ENCODE measurements at regions not wholly inside any gene's neighbourhood (a gene's known extent, or its start where the extent isn't known, plus 50 kb on each side); places are given as distances from the start of the nearest gene placed in this dataset.
"Not testable (repeated sequence)": the region's sequence is repeated elsewhere in the genome, so short reads cannot be mapped to it uniquely, and the experiment has no call there.

- BruUV-seq (replicated peaks); CTCF ChIA-PET; H3K9me3 ChIP-seq (ENCODE audit: low read depth, low read length, poor library complexity, severe bottlenecking); POLR2A ChIA-PET (ENCODE audit: low non-redundant PET); H3K4me3 ChIP-seq (ENCODE audit: low read depth, low read length, poor library complexity, severe bottlenecking); H3K27ac ChIP-seq (ENCODE audit: low read depth, low read length, poor library complexity, severe bottlenecking); H3K36me3 ChIP-seq (ENCODE audit: insufficient read depth, low read length, poor library complexity, severe bottlenecking); DNase-seq (ENCODE audit: low spot score); H3K27me3 ChIP-seq (replicated peaks; ENCODE audit: insufficient read depth, low read depth, low read length, poor library complexity); H3K4me1 ChIP-seq (ENCODE audit: insufficient read depth, low read length, poor library complexity, severe bottlenecking); intact Hi-C loops (cut with micrococcal nuclease; ENCODE audit: unreplicated experiment): not testable (repeated sequence)
Observed at GRCh38 chr2:95654897-95655296, 63.1 kb downstream of the TRIM43 start.

- not testable (repeated sequence) for BruUV-seq (replicated peaks)
Observed at GRCh38 chr2:95656553-95656952, 64.8 kb downstream of the TRIM43 start.

DNA sequence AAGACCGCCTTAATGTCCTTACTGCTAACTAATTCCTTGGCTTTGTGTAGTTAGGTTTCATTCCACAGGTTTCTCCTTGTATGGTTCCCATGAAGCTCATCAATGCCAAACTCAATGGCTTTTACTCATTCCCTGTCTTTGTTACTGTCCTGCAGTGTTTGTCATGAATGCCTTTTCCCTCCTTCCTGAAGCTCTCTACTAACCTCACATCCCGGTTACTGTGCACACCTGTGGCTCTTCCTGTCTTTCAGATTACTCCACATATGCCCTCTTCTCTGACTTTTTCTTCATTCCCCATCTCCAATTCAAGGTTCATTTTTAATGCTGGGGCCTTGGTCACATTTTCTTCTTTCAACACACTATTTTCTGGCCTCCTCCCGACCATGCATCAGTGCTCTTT lies 66.1 kb downstream of the TRIM43 start:
- H3K27ac ChIP-seq (ENCODE audit: low read depth, low read length, poor library complexity, severe bottlenecking); H3K4me1 ChIP-seq (ENCODE audit: insufficient read depth, low read length, poor library complexity, severe bottlenecking); POLR2A ChIA-PET (ENCODE audit: low non-redundant PET); intact Hi-C loops (cut with micrococcal nuclease; ENCODE audit: unreplicated experiment); H3K4me3 ChIP-seq (ENCODE audit: low read depth, low read length, poor library complexity, severe bottlenecking); CTCF ChIA-PET; H3K27me3 ChIP-seq (replicated peaks; ENCODE audit: insufficient read depth, low read depth, low read length, poor library complexity); H3K36me3 ChIP-seq (ENCODE audit: insufficient read depth, low read length, poor library complexity, severe bottlenecking); BruUV-seq (replicated peaks); DNase-seq (ENCODE audit: low spot score); H3K9me3 ChIP-seq (ENCODE audit: low read depth, low read length, poor library complexity, severe bottlenecking): not testable (repeated sequence)

More at GRCh38 chr2:95656553-95656952, 64.8 kb downstream of the TRIM43 start:
- H3K4me3 ChIP-seq (ENCODE audit: low read depth, low read length, poor library complexity, severe bottlenecking); POLR2A ChIA-PET (ENCODE audit: low non-redundant PET); H3K4me1 ChIP-seq (ENCODE audit: insufficient read depth, low read length, poor library complexity, severe bottlenecking); H3K9me3 ChIP-seq (ENCODE audit: low read depth, low read length, poor library complexity, severe bottlenecking); CTCF ChIA-PET; intact Hi-C loops (cut with micrococcal nuclease; ENCODE audit: unreplicated experiment); DNase-seq (ENCODE audit: low spot score); H3K27ac ChIP-seq (ENCODE audit: low read depth, low read length, poor library complexity, severe bottlenecking); H3K27me3 ChIP-seq (replicated peaks; ENCODE audit: insufficient read depth, low read depth, low read length, poor library complexity); H3K36me3 ChIP-seq (ENCODE audit: insufficient read depth, low read length, poor library complexity, severe bottlenecking): not testable (repeated sequence)

GRCh38 chr2:95660766-95661562 lies 69.2 kb downstream of the TRIM43 start:
- intact Hi-C loops (cut with micrococcal nuclease; ENCODE audit: unreplicated experiment); CTCF ChIA-PET; H3K27ac ChIP-seq (ENCODE audit: low read depth, low read length, poor library complexity, severe bottlenecking); POLR2A ChIA-PET (ENCODE audit: low non-redundant PET); H3K27me3 ChIP-seq (replicated peaks; ENCODE audit: insufficient read depth, low read depth, low read length, poor library complexity); H3K36me3 ChIP-seq (ENCODE audit: insufficient read depth, low read length, poor library complexity, severe bottlenecking); DNase-seq (ENCODE audit: low spot score); H3K4me3 ChIP-seq (ENCODE audit: low read depth, low read length, poor library complexity, severe bottlenecking); H3K9me3 ChIP-seq (ENCODE audit: low read depth, low read length, poor library complexity, severe bottlenecking); H3K4me1 ChIP-seq (ENCODE audit: insufficient read depth, low read length, poor library complexity, severe bottlenecking); BruUV-seq (replicated peaks): not testable (repeated sequence)

- H3K27me3 ChIP-seq (replicated peaks; ENCODE audit: insufficient read depth, low read depth, low read length, poor library complexity); CTCF ChIA-PET; H3K27ac ChIP-seq (ENCODE audit: low read depth, low read length, poor library complexity, severe bottlenecking); POLR2A ChIA-PET (ENCODE audit: low non-redundant PET); H3K4me1 ChIP-seq (ENCODE audit: insufficient read depth, low read length, poor library complexity, severe bottlenecking); DNase-seq (ENCODE audit: low spot score); intact Hi-C loops (cut with micrococcal nuclease; ENCODE audit: unreplicated experiment); H3K4me3 ChIP-seq (ENCODE audit: low read depth, low read length, poor library complexity, severe bottlenecking); H3K9me3 ChIP-seq (ENCODE audit: low read depth, low read length, poor library complexity, severe bottlenecking); H3K36me3 ChIP-seq (ENCODE audit: insufficient read depth, low read length, poor library complexity, severe bottlenecking); BruUV-seq (replicated peaks): not testable (repeated sequence)
Observed at GRCh38 chr2:95663471-95664441, 72.0 kb downstream of the TRIM43 start.

GRCh38 chr2:95666636-95667035 lies 74.8 kb downstream of the TRIM43 start:
- H3K4me3 ChIP-seq (ENCODE audit: low read depth, low read length, poor library complexity, severe bottlenecking); BruUV-seq (replicated peaks); H3K27me3 ChIP-seq (replicated peaks; ENCODE audit: insufficient read depth, low read depth, low read length, poor library complexity); POLR2A ChIA-PET (ENCODE audit: low non-redundant PET); intact Hi-C loops (cut with micrococcal nuclease; ENCODE audit: unreplicated experiment); CTCF ChIA-PET; H3K9me3 ChIP-seq (ENCODE audit: low read depth, low read length, poor library complexity, severe bottlenecking); H3K36me3 ChIP-seq (ENCODE audit: insufficient read depth, low read length, poor library complexity, severe bottlenecking); DNase-seq (ENCODE audit: low spot score); H3K27ac ChIP-seq (ENCODE audit: low read depth, low read length, poor library complexity, severe bottlenecking); H3K4me1 ChIP-seq (ENCODE audit: insufficient read depth, low read length, poor library complexity, severe bottlenecking): not testable (repeated sequence)

Measured in A673 (cell line).